Activated naive CD4-positive, alpha-beta T cell treated with anti-CD3 and anti-CD28 coated beads, Interleukin-2, amount 10 ng/mL, durations not matched to agents 7 days and 5 days (primary cell): ENCODE measurements at regions not wholly inside any gene's neighbourhood (a gene's known extent, or its start where the extent isn't known, plus 50 kb on each side); places are given as distances from the start of the nearest gene placed in this dataset.

Source experiments
- CTCF ChIA-PET: fragments of 350-600 bp; sonication (Branson Sonifier 250); formaldehyde crosslinking; loops from one replicate; lab custom pipeline; 2021; ENCODE audit warnings: antibody characterized with exemption; lab: Charles Lee
- DNase-seq: peaks from one replicate; pipeline ENCODE4 v3.0.0-alpha.2; 2020
- H3K27ac Mint-ChIP-seq: one replicate; pipeline ENCODE4 v1.8.0; 2021; ENCODE audit warnings: mild to moderate bottlenecking, moderate library complexity, mixed read lengths
- H3K27me3 Mint-ChIP-seq: one replicate; pipeline ENCODE4 v1.8.0; 2021; ENCODE audit warnings: mild to moderate bottlenecking, mixed read lengths
- H3K36me3 Mint-ChIP-seq: one replicate; pipeline ENCODE4 v1.8.0; 2021; ENCODE audit warnings: mixed read lengths
- H3K4me1 Mint-ChIP-seq: one replicate; pipeline ENCODE4 v1.8.0; 2021; ENCODE audit warnings: mixed read lengths
- H3K4me3 Mint-ChIP-seq: one replicate; pipeline ENCODE4 v1.8.0; 2021; ENCODE audit warnings: mild to moderate bottlenecking, moderate library complexity, mixed read lengths
- H3K9me3 Mint-ChIP-seq: one replicate; pipeline ENCODE4 v1.8.0; 2021; ENCODE audit warnings: mixed read lengths

DNA sequence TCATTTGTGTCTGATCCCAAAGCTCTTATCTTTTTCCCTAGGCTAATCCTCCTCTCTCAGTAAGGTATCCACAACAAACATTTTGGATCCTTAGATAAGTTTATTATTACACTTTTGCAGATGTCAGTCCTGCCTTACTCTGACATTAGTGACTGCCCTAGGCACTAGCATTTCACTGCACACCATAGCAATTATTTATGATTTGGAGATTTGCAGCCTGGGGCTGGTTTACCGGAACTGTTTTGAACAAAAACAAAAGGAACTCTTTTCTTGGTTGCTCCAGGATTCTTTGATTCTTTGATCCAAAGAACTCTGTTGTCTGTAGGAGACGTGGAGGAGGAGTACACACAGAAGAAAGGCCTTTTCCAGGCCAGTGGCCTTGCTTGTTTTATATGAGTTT lies 80.4 kb downstream of the EDNRB start:
- H3K27ac Mint-ChIP-seq, result no peak overlapping the region
- CTCF ChIA-PET, result no interaction called here
- no peak for DNase-seq
- H3K36me3 Mint-ChIP-seq, result no peaks in the 10 kb centered on the region
- H3K4me1 Mint-ChIP-seq, result no peaks in the 10 kb centered on the region
- H3K9me3 Mint-ChIP-seq, result no peaks in the 10 kb centered on the region
- H3K27me3 Mint-ChIP-seq, result no peaks in the 10 kb centered on the region
- H3K4me3 Mint-ChIP-seq, result no peak overlapping the region

DNA sequence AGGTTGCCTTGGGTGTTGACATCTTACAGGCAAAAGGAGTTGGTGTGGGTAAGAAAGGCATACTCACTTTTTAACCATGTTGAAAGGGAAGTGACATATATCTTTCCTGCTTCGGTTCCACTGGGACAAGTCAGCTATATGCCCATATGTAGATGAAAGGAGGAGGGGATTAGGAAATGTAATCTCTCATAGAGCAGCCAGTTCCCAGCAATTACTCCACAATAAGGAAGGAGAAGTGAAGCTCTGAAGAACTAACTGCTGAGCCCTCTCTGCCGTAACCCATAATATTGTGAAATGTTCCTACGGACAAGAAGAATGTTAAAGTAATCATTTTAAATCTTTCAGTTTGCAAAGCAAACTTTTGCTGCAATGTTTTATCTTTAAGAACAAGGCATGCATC lies 82.2 kb downstream of the EDNRB start:
- Mint-ChIP-seq H3K36me3 (no peaks in the 10 kb centered on the region), H3K9me3 (no peaks in the 10 kb centered on the region), H3K27ac (no peak overlapping the region), H3K4me1 (no peaks in the 10 kb centered on the region), H3K4me3 (no peak overlapping the region), H3K27me3 (no peaks in the 10 kb centered on the region)
- DNase-seq, result no peak
- CTCF ChIA-PET, result no interaction called here

DNA sequence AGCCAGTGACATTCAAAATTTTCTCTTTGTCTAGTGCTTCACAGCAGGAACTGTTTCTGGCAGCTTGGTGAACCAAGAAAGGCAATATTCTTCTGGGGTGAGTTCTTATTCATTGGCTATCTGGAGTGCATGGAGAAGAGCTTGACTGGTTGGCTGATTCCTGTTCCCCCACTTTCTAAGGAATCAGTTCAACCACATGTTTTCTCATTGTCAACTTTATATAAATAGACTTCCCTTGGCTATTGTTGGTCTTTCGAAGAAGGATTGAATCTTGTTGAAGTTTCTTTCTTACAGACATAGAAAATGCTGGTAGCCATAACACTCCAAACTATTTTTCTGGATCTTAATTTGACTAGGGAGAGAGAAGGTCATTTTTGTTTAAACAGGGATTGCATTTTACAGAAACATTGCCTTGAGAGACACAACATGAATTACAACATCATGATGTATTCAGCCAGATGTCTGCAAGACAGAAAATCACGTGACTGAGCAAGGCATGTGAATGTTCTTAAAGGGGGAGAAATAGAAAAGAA lies 85.2 kb downstream of the EDNRB start:
- no peaks in the 10 kb centered on the region for H3K36me3 Mint-ChIP-seq
- no peaks in the 10 kb centered on the region for H3K27me3 Mint-ChIP-seq
- CTCF ChIA-PET, result no interaction called here
- H3K27ac Mint-ChIP-seq, result no peak overlapping the region
- H3K4me1 Mint-ChIP-seq, result no peaks in the 10 kb centered on the region
- no peak for DNase-seq
- H3K4me3 Mint-ChIP-seq, result no peak overlapping the region
- H3K9me3 Mint-ChIP-seq, result no peaks in the 10 kb centered on the region

DNA sequence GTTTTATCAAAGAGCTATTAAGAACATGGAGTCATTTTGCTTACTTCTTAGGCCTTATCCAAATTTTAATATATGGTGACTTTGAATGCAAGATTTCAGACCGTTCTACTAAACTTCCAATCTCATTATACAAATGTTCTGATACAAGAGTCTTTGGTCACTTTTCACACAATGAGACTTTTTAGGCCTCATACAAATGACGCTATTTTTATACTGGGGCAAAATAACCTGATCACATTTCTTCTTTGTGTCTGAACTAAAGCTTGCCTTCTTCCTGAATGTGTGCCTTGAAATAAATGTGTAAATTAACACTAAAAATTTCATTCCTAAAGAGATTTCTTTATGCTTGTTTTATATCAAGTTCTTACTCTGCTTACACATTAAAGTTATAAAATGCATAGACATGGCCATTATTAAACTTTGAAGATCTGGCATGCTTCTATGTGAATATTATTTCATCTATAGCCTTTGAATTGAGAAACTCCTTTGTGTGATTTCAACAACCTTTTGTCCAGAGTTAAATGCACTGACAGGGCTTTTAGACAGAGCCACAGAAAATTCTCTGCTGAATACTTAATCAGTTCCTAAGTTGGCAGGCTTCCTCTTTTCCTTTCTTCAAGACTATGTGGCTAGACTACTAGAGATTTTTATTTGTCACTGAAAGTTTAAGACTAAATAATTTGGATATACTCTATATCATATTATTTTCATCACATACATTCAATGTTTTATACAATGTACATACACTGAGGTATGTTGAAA lies 86.1 kb downstream of the EDNRB start:
- Mint-ChIP-seq H3K9me3 (no peaks in the 10 kb centered on the region), H3K4me1 (no peaks in the 10 kb centered on the region), H3K27ac (no peak overlapping the region), H3K27me3 (no peaks in the 10 kb centered on the region), H3K4me3 (no peak overlapping the region), H3K36me3 (no peaks in the 10 kb centered on the region)
- no peak for DNase-seq
- CTCF ChIA-PET, result no interaction called here

DNA sequence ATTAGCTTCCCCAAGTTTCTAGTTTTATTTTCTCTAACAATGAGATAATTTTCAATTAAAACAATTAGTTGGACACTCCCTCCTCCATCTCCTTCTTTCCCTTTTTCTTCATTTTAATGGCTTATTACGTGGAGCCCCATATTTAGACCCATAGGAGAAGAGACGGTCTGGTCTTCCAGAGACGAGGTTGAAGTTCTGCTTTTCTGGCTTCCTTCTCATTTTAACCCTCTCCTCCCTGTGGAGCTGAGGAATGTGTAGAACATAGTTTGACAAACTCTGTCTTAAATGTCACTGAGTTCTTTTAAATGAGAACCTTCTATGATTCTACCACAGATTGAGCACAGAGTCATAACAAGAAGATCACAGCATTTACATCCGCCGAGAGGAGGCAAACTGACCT lies 86.8 kb downstream of the EDNRB start:
- Mint-ChIP-seq H3K27me3 (no peaks in the 10 kb centered on the region), H3K4me1 (no peaks in the 10 kb centered on the region), H3K27ac (no peak overlapping the region), H3K9me3 (no peaks in the 10 kb centered on the region), H3K36me3 (no peaks in the 10 kb centered on the region), H3K4me3 (no peak overlapping the region)
- CTCF ChIA-PET, result no interaction called here
- no peak for DNase-seq

DNA sequence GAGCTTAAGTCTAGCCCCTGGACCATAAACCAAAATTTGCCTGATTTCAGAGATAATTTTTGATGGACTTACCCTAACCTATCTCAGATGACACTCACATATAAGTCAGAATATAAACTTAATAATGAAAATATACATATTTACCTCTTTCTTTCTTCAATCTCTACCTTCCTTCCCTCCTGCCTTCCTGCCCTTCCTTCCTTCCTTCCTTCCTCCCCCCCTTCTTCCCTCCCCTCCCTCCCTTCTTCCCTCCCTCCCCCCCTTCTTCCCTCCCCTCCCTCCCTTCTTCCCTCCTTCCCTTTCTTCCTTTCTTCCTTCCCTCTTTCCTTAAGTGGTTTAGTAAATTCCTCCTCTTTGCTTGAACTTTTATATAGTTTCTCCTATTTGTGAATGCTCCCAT lies 88.7 kb downstream of the EDNRB start:
- Mint-ChIP-seq H3K36me3 (no peaks in the 10 kb centered on the region), H3K4me3 (no peak overlapping the region), H3K9me3 (no peaks in the 10 kb centered on the region), H3K27ac (no peak overlapping the region), H3K4me1 (no peaks in the 10 kb centered on the region), H3K27me3 (peaks cover 3% of the 10 kb centered on the region)
- CTCF ChIA-PET, result no interaction called here
- DNase-seq, result no peak

DNA sequence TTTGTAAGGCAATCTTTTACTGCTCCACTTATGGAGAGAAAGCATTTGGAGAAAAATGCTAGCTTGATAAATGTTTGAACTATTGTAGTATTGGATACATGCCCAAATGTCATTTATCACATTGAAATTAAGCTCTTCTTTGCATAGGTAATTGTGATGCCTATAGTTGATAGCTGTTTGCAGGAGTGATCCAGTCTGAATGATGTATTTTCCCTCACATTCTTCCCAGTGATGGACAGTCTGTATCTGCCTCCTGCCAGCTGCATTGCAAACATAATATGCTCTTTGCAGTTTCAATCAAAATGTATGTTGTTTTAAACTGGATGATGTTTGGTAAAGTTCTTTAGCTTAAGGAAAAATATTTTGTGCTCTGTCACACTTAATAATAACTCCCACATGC lies 89.8 kb downstream of the EDNRB start:
- CTCF ChIA-PET, result interaction anchor here (0.7 kb wide), 1 partner anchor 21 kb away, joined by 4 read pairs; no protein-coding TSS in a partner anchor
- Mint-ChIP-seq H3K9me3 (no peaks in the 10 kb centered on the region), H3K4me3 (no peak overlapping the region), H3K27ac (no peak overlapping the region), H3K27me3 (peaks cover 3% of the 10 kb centered on the region), H3K4me1 (no peaks in the 10 kb centered on the region), H3K36me3 (no peaks in the 10 kb centered on the region)
- no peak for DNase-seq

DNA sequence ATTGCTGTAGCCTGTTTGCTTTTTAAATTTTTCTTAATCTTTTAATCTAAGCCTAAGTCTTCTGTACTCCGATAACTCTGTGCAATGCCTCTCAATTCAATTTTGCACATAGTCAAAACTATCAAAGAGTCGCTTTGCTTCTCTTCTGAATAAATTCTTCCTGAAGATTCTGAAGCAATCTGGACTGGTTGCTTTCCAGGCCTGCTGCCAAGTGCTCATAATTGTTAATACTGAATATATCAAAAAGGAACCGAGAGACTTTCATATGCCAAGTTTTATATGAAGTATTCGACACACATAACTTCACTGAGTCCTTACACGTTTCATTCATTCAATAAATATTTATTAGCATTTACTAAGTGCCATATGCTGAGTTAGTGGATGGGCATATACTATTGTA lies 91.3 kb downstream of the EDNRB start:
- Mint-ChIP-seq H3K36me3 (no peaks in the 10 kb centered on the region), H3K4me1 (no peaks in the 10 kb centered on the region), H3K27ac (no peak overlapping the region), H3K9me3 (no peaks in the 10 kb centered on the region), H3K4me3 (no peak overlapping the region), H3K27me3 (peaks cover 3% of the 10 kb centered on the region)
- no peak for DNase-seq
- CTCF ChIA-PET, result no interaction called here

DNA sequence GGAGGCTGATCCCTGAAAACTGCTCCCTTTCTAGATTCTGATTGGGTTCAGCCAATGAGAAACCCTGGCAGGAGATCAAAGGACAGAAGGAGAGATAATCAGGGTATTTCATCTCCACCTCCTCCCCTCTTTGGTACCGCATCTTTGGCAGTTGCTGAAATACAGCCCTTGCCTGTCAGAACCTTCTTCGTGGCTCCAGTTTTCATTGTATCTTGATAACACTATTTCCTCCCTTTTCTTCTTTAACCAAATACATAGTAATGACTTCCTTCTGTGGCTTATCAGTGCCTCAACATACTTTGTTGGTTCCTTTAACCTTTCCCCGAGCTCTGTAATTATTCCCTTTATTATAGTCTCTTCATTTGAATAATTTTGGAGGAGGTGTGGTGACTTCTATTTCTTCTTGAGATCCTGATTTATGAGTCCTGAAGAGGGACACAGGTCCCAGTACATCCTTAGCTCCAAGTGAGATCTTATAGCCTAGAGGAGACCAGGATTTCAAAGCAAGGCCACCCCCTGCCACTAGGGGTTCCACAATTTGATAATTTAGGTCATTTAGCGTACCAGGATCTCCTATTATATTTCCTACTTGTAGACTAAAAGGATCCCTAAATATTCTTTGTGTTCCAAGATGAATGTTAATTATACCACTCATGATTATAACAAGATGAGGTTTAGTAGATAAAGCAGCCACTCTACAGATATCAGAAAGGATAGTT lies 98.0 kb downstream of the EDNRB start:
- no peak overlapping the region for H3K4me3 Mint-ChIP-seq
- CTCF ChIA-PET, result no interaction called here
- H3K4me1 Mint-ChIP-seq, result no peaks in the 10 kb centered on the region

DNA sequence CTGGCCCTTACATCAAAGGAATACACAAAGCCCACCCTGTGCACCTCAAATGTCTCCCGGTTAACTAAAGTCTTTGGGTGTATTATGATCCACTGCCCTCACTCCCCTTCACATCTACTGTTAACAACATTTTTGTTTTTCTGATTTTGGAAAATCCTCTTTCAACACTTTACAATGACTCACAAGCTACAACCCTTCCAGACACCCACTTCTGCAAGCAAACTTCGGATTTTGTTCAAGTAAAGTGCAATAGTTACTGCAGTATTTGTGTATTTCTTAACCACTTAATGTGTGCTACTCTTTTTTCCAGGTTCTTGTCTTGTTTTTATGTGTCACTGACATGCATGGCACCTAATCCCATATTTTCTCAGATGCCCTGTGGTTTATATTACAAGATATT lies 101.1 kb downstream of the EDNRB start:
- Mint-ChIP-seq H3K9me3 (no peaks in the 10 kb centered on the region), H3K36me3 (no peaks in the 10 kb centered on the region), H3K4me3 (no peak overlapping the region), H3K27me3 (peaks cover 3% of the 10 kb centered on the region), H3K4me1 (no peaks in the 10 kb centered on the region), H3K27ac (no peak overlapping the region)
- CTCF ChIA-PET, result no interaction called here
- no peak for DNase-seq

More for the DNA sequence above, 98.0 kb downstream of the EDNRB start:
- Mint-ChIP-seq H3K27ac (no peak overlapping the region), H3K27me3 (peaks cover 3% of the 10 kb centered on the region), H3K9me3 (no peaks in the 10 kb centered on the region), H3K36me3 (no peaks in the 10 kb centered on the region)
- DNase-seq, result no peak

DNA sequence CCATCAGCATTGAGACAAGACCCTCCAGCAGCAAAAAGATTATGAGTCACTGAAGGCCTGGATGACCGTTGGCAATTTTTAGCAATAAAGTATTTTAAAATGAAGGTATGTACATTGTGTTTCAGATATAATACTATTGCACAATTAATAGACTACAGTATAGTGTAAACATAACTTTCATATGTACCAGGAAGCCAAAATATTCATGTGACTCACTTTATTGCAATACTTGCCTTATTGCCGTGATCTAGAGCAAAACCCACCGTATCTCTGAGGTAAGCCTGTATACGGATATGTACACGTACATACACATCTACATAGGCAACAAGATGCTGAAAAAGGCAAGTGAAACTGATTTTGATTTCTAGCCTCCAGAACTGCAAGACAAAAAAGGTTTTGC lies 103.3 kb downstream of the EDNRB start:
- Mint-ChIP-seq H3K9me3 (no peaks in the 10 kb centered on the region), H3K27me3 (peaks cover 2% of the 10 kb centered on the region), H3K4me1 (peaks cover 3% of the 10 kb centered on the region), H3K36me3 (no peaks in the 10 kb centered on the region), H3K27ac (no peak overlapping the region), H3K4me3 (no peak overlapping the region)
- no peak for DNase-seq
- CTCF ChIA-PET, result no interaction called here
